Posterior cingulate gyrus (tissue), 11 donors: ENCODE measurements at regions not wholly inside any gene's neighbourhood (a gene's known extent, or its start where the extent isn't known, plus 50 kb on each side); places are given as distances from the start of the nearest gene placed in this dataset.
A peak's percentile ranks its signal among the peaks of the same experiment; 100 is the strongest.
"Not testable (repeated sequence)": the region's sequence is repeated elsewhere in the genome, so short reads cannot be mapped to it uniquely, and the experiment has no call there.

Experiments
- DNase-seq, 10 donors: peaks; one replicate each; pipeline versions ENCODE4 v3.0.0 to v3.0.0-alpha.2; 2020 to 2021; ENCODE audit warnings: mixed read lengths in 3 of 10
- intact Hi-C: fragments of 100-400 bp; cut with DNase I; formaldehyde crosslinking; loops from one replicate; pipeline ENCODE4 v1.15.1; 2023

DNA sequence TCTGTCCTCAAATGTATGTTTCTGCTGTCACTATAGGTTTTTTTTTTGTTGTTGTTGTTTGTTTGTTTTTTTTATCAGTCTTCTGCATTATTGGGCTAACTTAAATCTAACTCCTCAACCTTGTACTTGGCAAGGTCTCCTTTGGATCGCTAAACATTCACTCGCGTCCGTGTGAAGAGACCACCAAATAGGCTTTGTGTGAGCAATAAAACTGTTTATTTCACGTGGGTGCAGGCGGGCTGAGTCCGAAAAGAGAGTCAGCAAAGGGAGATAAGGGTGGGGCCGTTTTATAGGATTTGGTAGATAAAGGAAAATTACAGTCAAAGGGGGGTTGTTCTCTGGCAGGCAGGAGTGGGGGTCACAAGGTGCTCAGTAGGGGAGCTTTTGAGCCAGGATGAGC lies 845.6 kb upstream of the ANO3 start:
- intact Hi-C loops, DNase-seq: not testable (repeated sequence)

DNA sequence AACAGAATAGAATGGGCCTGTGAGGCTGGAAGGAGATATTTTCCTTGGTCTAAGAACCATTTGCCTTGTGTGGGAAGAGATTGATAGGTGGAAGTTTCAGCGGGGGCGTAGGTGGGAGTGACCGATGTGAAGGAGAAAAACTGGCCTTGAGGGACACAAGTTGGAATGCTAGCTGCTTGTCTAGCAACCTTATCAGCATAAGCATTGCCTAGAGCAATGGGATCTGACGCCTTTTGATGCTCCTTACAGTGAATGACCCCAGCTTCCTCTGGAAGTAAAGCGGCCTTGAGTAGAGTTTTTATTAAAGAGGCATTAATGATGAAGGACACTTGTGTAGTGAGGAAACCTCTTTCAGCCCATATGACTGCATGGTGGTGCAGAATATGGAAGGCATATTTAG lies 843.8 kb upstream of the ANO3 start:
- intact Hi-C loops, DNase-seq: not testable (repeated sequence)

DNA sequence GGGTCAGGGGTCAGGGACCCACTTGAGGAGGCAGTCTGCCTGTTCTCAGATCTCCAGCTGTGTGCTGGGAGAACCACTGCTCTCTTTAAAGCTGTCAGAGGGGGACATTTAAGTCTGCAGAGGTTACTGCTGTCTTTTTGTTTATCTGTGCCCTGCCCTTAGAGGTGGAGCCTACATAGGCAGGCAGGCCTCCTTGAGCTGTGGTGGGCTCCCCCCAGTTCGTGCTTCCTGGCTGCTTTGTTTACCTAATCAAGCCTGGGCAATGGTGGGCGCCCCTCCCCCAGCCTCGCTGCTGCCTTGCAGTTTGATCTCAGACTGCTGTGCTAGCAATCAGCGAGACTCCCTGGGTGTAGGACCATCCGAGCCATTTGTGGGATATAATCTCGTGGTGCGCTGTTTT lies 830.5 kb upstream of the ANO3 start:
- DNase-seq, intact Hi-C loops: not testable (repeated sequence)

DNA sequence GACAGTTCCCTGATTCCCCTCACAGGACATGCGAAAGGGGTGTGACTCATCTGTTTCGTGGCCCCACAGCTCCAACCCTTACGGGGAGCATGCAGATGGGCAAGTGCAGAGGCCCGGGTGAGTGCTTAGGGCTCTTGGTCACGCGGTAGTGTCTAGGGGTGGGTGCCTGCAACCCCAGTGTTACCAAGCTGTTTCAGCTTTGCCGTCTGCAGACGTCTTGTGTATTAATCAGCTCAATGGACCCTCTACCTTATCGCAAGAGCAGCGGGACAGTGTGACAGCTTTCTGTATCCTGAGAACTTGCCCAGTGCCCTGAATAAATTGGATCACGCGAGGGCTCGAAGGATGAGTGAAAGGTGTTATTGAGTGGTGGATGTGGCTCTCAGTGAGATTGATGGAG lies 816.4 kb upstream of the ANO3 start:
- DNase-seq: peak in 1 of 10 donors; percentile 66
- intact Hi-C loops: no loop called here

DNA sequence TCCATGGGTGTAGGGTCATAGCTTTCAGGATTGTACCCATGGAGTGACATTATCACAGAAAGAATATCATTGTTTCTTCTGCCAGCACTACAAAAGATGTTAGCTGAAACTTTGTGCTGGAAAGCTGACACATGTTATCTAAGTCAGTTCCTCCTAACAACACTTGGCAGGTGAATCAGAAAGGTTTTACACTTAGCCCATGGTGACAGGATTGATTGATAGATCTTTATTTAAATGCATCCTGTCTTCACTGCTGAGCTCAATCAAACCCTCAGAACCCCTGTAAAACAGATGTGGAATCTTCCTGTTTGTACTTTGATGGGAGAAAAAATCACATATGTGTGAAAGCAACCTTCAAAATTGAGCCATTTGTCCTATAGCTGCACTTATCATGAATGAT lies 811.5 kb upstream of the ANO3 start:
- no peak for DNase-seq
- intact Hi-C loops: no loop called here

DNA sequence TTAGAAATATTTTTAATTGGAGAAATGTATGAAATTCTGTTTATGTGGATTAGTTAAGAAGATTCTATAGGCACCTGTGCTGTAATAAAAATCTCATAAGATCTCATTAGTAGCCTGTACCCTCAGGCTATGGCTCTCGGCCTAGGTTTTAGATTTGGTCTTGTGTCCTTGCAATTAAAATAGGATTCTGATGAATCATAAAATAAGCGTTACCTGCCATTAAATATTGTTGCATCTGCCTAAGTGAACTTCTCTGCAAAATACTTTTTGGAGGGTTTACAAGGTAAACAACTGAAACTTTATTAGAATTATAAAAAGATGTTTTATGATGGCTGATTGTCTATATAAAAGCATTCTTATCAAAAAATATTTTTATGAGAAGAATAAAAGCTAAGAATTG lies 804.1 kb upstream of the ANO3 start:
- intact Hi-C loops: no loop called here
- no peak for DNase-seq

DNA sequence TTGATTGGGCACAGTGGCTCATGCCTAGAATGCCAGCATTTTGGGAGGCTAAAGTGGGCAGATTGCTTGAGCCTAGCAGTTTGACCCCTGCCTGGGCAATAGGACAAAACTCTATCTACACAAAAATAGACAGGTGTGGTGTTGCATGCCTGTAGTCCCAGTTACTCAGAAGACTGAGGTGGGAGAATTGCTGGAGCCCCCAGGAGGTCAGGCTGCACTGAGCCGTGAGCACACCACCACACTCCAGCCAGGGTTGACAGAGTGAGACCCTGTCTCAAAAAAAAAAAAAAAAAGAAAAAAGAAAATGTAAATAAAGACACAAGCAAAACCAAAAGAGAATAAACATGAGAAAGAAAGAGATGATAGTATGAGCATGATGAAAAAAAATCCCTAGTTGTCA lies 802.4 kb upstream of the ANO3 start:
- intact Hi-C loops: no loop called here
- no peak for DNase-seq

DNA sequence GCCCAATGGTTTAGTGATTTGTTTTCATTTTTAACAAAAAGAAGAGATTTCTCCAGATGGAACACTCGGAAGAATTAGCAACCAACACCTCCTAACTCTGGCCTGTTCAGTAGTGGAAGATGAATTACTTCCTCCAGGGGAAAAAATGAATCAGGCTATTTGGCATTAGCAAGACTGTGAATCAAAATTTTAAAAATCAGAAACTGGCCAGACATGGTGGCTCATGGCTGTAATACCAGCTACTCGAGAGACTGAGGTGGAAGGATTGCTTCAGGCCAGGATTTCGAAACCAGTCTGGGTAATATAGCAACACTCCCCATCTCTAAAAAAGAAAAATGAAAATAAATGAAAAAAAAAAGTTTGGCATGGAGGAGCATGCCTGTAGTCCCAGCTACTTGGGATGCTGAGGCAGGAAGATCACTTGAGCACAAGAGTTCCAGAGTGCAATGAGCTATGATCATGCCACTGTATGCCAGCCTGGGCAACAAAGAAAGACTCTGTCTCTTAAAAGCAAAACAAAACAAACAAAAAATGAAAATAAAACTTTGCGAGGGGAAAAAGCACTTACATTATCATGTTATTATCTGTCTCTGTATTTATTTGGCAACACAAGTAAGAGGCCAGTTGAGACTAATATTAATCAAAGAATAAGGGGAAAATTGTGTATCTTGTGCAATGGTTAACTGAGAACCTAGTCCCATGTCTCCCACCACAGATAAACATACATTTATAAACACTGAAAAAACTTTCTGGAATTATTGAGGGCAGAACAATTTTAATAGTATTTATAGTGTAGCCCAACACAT lies 796.3 kb upstream of the ANO3 start:
- intact Hi-C loops: no loop called here
- no peak for DNase-seq

DNA sequence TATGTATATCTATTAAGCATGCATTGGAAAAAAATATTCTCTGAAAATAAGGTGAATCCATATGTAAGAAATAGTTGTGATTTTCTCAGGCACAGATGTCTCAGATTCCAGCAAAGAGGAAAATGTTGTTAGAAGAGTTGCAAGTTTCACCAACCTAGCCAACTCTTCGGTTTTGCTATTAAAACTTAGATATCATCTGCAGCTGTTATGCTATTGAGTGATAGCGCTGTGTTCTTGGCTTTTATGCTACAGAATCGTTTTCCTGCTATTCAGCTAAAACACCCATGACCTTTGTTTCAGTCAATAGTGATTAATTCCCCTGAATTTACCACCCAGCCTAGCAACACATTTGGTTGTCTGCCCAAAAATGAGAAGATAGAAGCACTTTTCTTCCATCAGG lies 795.6 kb upstream of the ANO3 start:
- no peak for DNase-seq
- intact Hi-C loops: no loop called here

DNA sequence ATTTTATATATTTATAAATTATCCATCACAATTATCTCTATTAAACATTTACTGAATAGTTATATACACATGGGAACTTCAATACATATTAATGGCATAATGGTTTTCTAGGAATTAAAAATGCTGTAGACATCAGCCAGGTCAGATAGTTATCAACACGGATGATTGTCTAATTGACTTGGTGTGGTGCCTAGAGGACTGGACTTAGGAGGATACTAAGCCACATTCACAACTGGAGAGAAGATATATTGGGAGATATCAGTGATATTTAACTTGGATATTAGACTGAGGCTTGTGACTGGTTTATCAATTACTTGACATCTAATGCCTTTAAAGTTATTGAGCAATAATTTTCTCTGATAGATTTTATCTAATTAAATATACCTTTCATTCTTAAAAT lies 794.5 kb upstream of the ANO3 start:
- intact Hi-C loops: no loop called here
- DNase-seq: no peak

DNA sequence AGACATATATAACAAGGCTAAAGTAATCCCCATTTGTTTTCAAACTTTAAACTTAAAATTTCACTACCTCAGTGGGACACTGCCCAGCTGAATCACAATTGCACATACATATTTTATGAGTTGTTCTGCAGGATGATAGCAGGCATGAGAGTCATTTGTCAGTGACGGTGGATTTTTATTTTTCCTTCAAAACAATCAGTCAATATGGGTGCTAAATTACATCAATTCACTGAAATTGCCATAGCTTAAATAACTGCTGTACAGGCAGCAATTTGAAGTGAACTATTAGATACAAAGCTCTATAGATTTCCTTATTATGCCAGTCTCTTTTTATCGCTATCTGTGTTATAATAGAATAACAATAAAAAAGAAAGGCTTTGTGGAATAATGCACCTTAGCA lies 784.6 kb upstream of the ANO3 start:
- intact Hi-C loops: no loop called here
- DNase-seq: no peak

DNA sequence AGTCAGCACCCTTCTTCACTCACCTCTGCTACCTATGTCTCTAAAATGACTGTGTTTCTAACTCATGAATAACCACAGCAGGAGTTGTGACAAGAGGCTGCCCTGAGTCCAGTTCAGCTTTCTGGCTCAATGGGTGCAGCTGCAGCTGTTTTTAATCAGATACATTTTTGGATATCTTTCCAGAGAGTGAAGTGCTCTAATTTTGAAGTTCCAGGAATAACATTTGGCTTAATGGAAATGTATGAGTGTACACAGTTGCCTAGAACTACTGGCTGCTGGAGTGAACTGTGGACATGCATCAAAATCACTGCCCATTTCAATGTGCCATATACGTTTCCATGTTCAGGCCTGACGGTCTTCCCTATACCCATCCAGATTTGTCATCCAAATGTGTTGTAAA lies 769.5 kb upstream of the ANO3 start:
- DNase-seq: no peak
- intact Hi-C loops: no loop called here

DNA sequence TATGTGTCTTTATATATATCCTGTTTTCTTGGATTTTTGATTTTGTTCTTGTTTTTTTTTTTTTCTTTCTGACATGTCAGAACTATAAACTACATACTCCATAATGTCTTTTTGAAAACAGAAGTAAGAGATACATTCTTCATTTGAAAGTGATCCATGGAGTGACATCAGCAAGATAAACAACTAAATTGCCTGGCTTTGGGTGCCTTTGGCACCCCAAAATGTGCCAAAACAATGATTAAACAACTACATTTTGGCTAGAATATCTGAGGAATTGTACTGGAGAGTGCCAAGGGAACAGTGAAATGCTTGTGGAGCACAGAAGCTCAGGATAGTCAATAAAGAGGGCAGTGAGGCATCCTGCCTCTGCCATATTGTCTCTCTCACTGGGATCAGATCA lies 766.1 kb upstream of the ANO3 start:
- intact Hi-C loops: no loop called here
- no peak for DNase-seq

DNA sequence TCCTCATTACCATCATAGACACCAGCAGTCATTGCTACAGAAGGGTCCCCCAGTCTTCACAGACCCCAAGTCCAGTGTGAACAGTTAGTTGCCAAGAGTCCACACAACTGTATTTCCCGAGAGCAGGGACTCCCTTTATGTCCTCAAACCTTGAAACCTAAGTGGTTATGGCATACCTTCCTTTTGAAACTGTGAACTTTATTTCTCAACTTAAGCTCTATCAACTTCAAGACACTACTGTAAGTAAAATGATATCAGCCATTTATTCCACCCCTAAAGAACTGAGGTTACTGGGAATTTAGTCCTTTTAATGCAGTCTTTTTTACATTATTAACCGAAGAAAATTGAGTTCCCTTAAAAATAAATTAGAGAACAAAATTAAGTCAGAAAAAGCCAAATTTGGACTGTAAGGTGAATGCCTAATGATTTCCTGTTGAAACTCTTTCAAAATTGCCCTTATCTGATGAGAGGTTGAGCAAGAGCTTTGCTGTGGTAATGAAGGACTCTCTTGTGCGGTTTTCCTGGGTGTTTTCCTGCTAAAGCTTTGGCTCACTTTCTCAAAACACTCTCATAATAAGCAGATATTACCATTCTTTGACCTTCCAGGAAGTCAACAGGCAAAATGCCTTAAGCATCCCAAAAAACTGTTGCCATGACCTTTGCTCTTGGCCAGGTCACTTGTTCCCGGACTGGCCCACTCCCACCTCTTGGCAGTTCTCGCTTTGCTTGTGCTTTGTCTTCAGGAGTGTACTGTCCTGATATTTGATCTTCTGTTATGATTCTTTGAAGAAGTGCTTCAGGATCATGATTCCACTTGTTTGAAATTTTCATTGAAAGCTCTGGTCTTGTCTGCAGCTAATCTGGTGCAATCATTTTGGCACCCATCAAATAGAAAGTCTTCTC lies 765.4 kb upstream of the ANO3 start:
- DNase-seq: no peak
- intact Hi-C loops: no loop called here

DNA sequence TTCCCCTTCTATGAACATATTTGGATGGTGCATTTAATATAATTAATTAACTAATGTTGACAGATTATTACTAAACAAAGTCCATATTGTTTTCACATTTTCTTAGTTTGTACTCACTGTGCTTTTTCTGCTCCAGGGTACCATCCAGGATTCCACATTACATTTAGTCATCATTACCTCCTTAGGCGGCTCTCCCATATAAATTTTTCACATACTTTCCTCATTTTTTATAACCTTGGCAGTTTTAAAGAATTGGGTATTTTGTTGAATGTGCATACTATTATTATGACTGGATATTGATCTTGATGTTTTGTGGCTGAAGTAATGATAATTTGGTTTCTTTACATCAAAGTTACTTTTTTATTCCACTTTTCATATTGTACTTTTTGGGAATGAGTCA lies 755.6 kb upstream of the ANO3 start:
- intact Hi-C loops: no loop called here
- no peak for DNase-seq

DNA sequence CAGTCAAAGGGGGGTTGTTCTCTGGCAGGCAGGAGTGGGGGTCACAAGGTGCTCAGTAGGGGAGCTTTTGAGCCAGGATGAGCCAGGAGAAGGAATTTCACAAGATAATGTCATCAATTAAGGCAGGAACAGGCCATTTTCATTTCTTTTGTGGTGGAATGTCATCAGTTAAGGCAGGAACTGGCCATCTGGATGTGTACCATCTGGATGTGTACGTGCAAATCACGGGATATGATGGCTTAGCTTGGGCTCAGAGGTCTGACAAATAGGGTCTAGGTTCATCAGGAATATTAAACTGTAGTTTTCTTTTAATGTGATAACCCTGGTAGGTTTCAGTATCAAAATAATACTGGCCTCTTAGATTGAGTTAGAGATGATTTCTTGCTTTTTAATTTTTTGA lies 752.4 kb upstream of the ANO3 start:
- intact Hi-C loops, DNase-seq: not testable (repeated sequence)

DNA sequence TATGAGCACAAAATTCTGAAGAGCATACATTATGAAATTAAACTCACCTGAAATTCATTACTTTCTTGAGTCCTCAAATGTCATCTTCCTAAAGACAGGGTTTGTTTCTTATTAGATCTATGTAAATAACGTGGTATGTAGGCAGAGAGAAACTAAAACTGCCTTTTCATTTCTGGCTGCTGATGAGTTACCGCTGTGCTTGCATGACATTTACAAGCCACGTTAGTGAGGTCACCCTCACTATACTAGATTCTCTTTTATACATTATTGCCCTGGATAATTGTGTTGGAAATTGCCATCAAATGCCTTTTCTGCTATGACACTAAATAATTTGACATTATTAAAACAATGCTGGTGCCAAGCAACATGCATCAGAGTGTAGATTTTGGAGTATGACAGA lies 748.3 kb upstream of the ANO3 start:
- intact Hi-C loops: no loop called here
- DNase-seq: no peak

DNA sequence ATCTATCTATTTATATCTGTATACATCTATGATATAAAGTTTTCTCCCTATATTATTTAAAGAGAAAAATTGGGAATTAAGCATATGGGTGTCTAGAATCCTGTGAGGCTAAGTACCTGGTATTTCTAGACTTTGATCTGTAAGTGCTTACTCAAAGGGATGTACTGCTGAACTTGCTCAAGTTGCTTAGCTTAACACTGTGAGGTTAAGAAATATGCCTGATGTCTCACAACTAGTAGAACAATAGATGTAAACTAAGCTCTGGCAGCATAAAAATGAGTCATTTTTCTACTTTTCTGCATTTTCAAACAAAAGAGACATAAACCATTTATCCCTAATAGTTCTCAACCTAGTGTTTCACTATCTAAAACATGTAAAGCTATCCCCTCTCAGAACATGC lies 744.4 kb upstream of the ANO3 start:
- intact Hi-C loops: no loop called here

DNA sequence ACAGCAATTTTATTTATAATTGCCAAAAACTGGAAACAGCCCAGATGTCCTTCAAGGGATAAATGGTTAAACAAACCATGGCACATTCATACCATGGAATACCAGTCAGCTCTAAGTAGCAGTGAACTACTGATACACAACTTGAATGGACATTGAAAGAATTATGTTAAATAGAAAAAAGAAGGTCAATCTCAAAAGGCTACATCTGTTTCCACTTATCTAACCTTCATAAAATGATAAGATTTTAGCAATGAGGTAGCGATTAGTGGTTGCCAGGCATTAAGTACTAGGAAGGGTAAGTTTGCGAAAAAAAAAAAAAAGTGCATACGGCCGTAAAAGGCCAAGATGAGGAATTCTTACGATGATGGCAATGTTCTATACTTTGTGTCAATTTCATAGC lies 738.7 kb upstream of the ANO3 start:
- no peak for DNase-seq
- intact Hi-C loops: no loop called here

More for the DNA sequence above, 744.4 kb upstream of the ANO3 start:
- DNase-seq: no peak

DNA sequence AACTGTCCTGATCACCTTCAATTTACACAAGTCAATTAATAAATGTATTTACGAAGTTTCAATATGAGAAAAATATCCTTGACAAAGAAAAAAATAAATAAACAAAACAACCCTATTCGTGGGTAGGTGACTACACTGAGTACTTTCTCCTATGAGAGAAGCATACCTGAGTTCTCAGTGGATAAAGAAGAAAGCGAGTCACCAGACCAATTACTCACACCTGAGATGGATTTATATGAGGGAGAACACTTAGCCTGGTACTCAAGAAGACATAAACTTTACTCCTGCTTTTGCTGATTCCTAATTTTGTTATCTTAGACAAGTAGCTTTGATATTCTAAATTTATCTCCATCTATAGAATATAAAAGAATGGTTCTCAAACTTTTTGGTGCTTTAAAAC lies 735.2 kb upstream of the ANO3 start:
- no peak for DNase-seq
- intact Hi-C loops: no loop called here

DNA sequence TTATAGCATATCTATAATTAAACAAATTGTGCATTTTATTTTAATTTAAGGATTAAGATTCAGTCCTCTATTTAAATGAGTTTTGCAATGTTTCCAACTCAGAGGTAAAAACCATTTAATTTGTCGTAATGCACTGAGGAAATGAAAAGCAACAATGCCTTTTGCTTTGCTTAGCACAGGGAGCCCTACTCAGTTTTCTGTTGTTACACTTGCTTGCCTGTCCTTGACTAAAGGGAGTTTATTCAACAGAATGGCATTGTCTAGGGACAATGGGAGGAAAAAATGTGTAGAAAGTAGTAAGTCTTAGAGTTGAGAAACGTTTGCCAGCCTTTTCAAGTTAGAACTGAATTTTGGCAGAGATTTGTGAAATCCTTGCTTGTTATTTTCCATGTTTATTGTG lies 734.2 kb upstream of the ANO3 start:
- no peak for DNase-seq
- intact Hi-C loops: no loop called here

DNA sequence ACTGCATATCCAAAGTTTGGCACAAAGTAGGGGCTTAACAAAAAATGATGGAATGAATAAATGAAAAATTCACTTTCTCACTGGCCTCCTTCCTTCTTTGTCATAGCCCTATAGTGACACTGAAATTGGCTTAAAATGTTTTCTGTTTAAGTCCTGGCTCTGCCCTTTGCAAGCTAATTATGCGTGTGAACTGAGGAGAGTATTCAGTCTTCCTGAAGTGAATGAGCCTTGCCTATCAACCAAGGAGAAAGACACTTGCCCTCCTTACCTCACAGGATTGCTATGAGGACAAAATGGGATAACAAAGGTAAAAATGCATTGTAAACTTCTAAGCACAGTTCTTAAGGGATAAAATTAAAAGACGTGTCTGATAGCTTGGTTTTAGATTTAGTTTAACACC lies 729.8 kb upstream of the ANO3 start:
- DNase-seq: no peak
- intact Hi-C loops: no loop called here
